Transverse colon (tissue), 3 donors: ENCODE measurements at regions not wholly inside any gene's neighbourhood (a gene's known extent, or its start where the extent isn't known, plus 50 kb on each side); places are given as distances from the start of the nearest gene placed in this dataset.

Source experiments
- POLR2A ChIP-seq: fragments of 450-650 bp; IDR thresholded peaks from one replicate; pipeline ENCODE4 v1.6.1; 2016; ENCODE audit warnings: antibody characterized with exemption, mild to moderate bottlenecking, moderate library complexity
- TF ChIP-seq, protein P1 (sequence below), 5 experiments: fragments of 200-600 bp in 3 of 5; fragments of 450-650 bp in 2 of 5; sonication (generic) in 3 of 5; IDR thresholded peaks; 1 replicate in 2 of 5; 2 replicates in 3 of 5; pipeline ENCODE4 v1.5.1; 2016 to 2017; ENCODE audit warnings: antibody characterized with exemption in 5 of 5, inconsistent platforms in 3 of 5, mild to moderate bottlenecking in 2 of 5, moderate library complexity in 1 of 5

DNA sequence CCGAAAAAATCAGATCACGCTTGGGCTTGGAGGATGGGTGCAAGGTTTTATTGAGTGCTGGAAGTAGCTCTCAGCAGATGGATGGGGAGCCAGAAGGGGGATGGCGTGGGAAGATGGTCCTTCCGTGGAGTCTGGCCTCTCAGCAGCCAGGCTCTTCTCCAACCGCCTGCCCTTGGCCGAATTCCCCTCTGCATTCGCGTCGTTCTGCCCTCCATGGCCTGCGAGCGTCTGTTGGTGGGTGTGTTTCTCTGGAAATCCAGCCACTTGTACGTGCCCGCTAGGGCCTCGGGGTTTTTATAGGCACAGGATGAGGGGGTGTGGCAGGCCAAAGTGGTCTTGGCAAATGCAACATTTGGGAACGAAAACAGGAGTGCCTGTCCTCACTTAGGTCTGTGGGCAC, 815.2 kb downstream of the TSN start:
- TF ChIP-seq, protein P1, sequence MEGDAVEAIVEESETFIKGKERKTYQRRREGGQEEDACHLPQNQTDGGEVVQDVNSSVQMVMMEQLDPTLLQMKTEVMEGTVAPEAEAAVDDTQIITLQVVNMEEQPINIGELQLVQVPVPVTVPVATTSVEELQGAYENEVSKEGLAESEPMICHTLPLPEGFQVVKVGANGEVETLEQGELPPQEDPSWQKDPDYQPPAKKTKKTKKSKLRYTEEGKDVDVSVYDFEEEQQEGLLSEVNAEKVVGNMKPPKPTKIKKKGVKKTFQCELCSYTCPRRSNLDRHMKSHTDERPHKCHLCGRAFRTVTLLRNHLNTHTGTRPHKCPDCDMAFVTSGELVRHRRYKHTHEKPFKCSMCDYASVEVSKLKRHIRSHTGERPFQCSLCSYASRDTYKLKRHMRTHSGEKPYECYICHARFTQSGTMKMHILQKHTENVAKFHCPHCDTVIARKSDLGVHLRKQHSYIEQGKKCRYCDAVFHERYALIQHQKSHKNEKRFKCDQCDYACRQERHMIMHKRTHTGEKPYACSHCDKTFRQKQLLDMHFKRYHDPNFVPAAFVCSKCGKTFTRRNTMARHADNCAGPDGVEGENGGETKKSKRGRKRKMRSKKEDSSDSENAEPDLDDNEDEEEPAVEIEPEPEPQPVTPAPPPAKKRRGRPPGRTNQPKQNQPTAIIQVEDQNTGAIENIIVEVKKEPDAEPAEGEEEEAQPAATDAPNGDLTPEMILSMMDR (IDR thresholded peaks at IDR 0.05): no peak
- TF ChIP-seq POLR2A: no peak
